Activated CD8-positive, alpha-beta memory T cell treated with anti-CD3 and anti-CD28 coated beads, Interleukin-2, amount 50 U/mL, for 4 hours (primary cell): ENCODE measurements at regions not wholly inside any gene's neighbourhood (a gene's known extent, or its start where the extent isn't known, plus 50 kb on each side); places are given as distances from the start of the nearest gene placed in this dataset.
"Not testable (repeated sequence)": the region's sequence is repeated elsewhere in the genome, so short reads cannot be mapped to it uniquely, and the experiment has no call there.

Experiments used
- DNase-seq: peaks from one replicate; pipeline ENCODE4 v3.0.0-alpha.2; 2020

GRCh38 chr9:84054341-84055010 is 73.9 kb downstream of the RMI1 start:
- DNase-seq: no peak

GRCh38 chr9:84057662-84058061 is 77.1 kb downstream of the RMI1 start:
- no peak for DNase-seq

- no peak for DNase-seq
Observed at GRCh38 chr9:84059936-84060335, 79.3 kb downstream of the RMI1 start.

- DNase-seq: no peak
Observed at GRCh38 chr9:84061613-84062193, 81.1 kb downstream of the RMI1 start.

- DNase-seq: no peak
Observed at GRCh38 chr9:84062538-84062937, 81.9 kb downstream of the RMI1 start.

GRCh38 chr9:84067821-84068220 is 87.2 kb downstream of the RMI1 start:
- no peak for DNase-seq

- DNase-seq: no peak
Observed at GRCh38 chr9:84068872-84069271, 88.3 kb downstream of the RMI1 start.

- no peak for DNase-seq
Observed at GRCh38 chr9:84070590-84070989, 90.0 kb downstream of the RMI1 start.

- DNase-seq: no peak
Observed at GRCh38 chr9:84072621-84073180, 92.1 kb downstream of the RMI1 start.

GRCh38 chr9:84075004-84075403 is 94.4 kb downstream of the RMI1 start:
- no peak for DNase-seq

- no peak for DNase-seq
Observed at GRCh38 chr9:84076384-84076783, 95.8 kb downstream of the RMI1 start.

GRCh38 chr9:84077816-84078215 is 97.2 kb downstream of the RMI1 start:
- not testable (repeated sequence) for DNase-seq

- no peak for DNase-seq
Observed at GRCh38 chr9:84079994-84080393, 99.4 kb downstream of the RMI1 start.

- DNase-seq: no peak
Observed at GRCh38 chr9:84101964-84102632, 121.5 kb downstream of the RMI1 start.

GRCh38 chr9:84103651-84104377 is 123.2 kb downstream of the RMI1 start:
- no peak for DNase-seq

GRCh38 chr9:84107081-84107480 is 126.5 kb downstream of the RMI1 start:
- no peak for DNase-seq

- DNase-seq: no peak
Observed at GRCh38 chr9:84107995-84108394, 127.4 kb downstream of the RMI1 start.

- no peak for DNase-seq
Observed at GRCh38 chr9:84111726-84112125, 131.1 kb downstream of the RMI1 start.

- no peak for DNase-seq
Observed at GRCh38 chr9:84121991-84122523, 141.5 kb downstream of the RMI1 start.

- no peak for DNase-seq
Observed at GRCh38 chr9:84122572-84122971, 142.0 kb downstream of the RMI1 start.

- DNase-seq: no peak
Observed at GRCh38 chr9:84123648-84124406, 143.2 kb downstream of the RMI1 start.

GRCh38 chr9:84125046-84125445 is 144.4 kb downstream of the RMI1 start:
- no peak for DNase-seq
